ENCODE measurements at regions not wholly inside any gene's neighbourhood (a gene's known extent, or its start where the extent isn't known, plus 50 kb on each side); places are given as distances from the start of the nearest gene placed in this dataset.

DNA sequence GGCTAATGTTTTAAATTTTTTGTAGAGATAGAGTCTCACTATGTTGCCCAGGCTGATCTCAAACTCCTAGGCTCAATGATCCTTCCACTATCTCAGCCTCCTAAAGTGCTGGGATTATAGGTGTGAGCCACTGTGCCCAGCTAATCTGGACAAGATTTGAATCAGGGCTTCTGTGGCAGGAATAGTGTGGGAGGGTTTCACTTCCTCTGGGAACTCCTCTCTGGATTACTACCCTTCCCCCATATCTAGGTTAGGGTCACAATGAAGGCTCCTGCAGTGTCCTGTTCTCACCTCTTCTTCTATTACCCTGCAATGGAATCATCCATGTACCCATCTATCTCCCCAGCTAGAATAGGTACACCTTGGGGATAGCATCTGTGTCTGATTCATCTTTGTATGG lies 133.6 kb upstream of the RAB4A start:
- Mint-ChIP-seq H3K27me3 (ENCODE audit: low read depth in 3 of 3) (peaks cover 0 to 7% (median 3%) of the 10 kb centered on the region in 3 donors), H3K36me3 (peaks cover 9% of the 10 kb centered on the region in 2 donors), H3K27ac (peak overlapping the region in 6 of 7 donors; percentile 41 to 82 (median 62)), H3K4me1 (peaks cover 47% of the 10 kb centered on the region), H3K9me3 (peaks cover 14 to 29% (median 28%) of the 10 kb centered on the region in 7 donors), H3K4me3 (peak overlapping the region in 1 of 2 donors; percentile 51)
- no peak for TF ChIP-seq CTCF (IDR thresholded peaks at IDR 0.05)
- H3K4me1 ChIP-seq (ENCODE audit: control insufficient read depth in 1 of 2, insufficient read depth in 2 of 2, low read length in 2 of 2): peaks cover 49 to 61% of the 10 kb centered on the region in 2 donors
- peak overlapping the region; percentile 7 for H3K4me2 ChIP-seq (replicated peaks; ENCODE audit: extremely low read depth, low read length, poor library complexity, severe bottlenecking)
- no peaks in the 10 kb centered on the region for H3K79me2 ChIP-seq (ENCODE audit: insufficient read depth, low read length)
- DNase-seq: peak in 2 of 3 donors; percentile 28 to 58
- peak overlapping the region; percentile 22 for H2AFZ ChIP-seq (ENCODE audit: insufficient read depth, low read depth, low read length, poor library complexity, severe bottlenecking)
- no peaks in the 10 kb centered on the region for H3K27me3 ChIP-seq (ENCODE audit: control insufficient read depth in 2 of 2, insufficient read depth in 2 of 2, low read length in 2 of 2)
- intact Hi-C loops (cut with micrococcal nuclease): no loop called here
- H3K9me3 ChIP-seq (replicated peaks in 1 of 2; ENCODE audit: control insufficient read depth in 1 of 2, insufficient read depth in 1 of 2, low read length in 2 of 2): peaks cover 9 to 18% of the 10 kb centered on the region in 2 donors
- no peaks in the 10 kb centered on the region for H4K20me1 ChIP-seq (ENCODE audit: insufficient read depth, low read length)
- H3K36me3 ChIP-seq (replicated peaks in 1 of 2; ENCODE audit: control insufficient read depth in 1 of 2, insufficient read depth in 2 of 2, low read length in 2 of 2): no peaks in the 10 kb centered on the region
- H3K27ac ChIP-seq (ENCODE audit: low read depth in 1 of 2, low read length in 2 of 2): peak overlapping the region in 1 of 2 donors; percentile 16
- no peak overlapping the region for H3K4me3 ChIP-seq (replicated peaks in 1 of 3; ENCODE audit: low read depth in 2 of 3, low read length in 3 of 3)
- H3K9ac ChIP-seq (ENCODE audit: insufficient read depth, low read length, poor library complexity, severe bottlenecking): no peak overlapping the region

DNA sequence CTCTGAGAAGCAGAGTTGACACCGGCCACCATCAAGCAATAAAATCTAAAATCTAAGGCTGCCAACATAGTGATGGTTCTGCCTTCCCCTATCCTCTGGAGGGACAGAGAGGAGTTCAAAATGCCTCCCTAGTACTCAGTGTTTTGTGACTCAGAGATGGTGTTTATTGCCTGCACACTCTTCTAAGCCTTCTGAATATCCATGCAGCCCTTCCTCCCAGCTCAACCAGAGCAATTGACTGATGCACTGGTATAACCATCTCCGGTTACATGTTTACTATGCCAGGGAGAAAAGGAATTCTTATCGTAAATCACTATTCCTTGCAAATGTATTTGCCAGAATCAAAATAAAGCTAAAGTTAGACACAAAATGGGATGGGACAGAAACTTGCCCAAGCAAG lies 132.9 kb upstream of the RAB4A start:
- no peak overlapping the region for H3K4me3 Mint-ChIP-seq
- Histone ChIP-seq H3K4me3 (replicated peaks in 1 of 3; ENCODE audit: low read depth in 2 of 3, low read length in 3 of 3) (no peak overlapping the region), H3K27me3 (ENCODE audit: control insufficient read depth in 2 of 2, insufficient read depth in 2 of 2, low read length in 2 of 2) (no peaks in the 10 kb centered on the region), H3K79me2 (ENCODE audit: insufficient read depth, low read length) (no peaks in the 10 kb centered on the region), H4K20me1 (ENCODE audit: insufficient read depth, low read length) (no peaks in the 10 kb centered on the region), H3K36me3 (replicated peaks in 1 of 2; ENCODE audit: control insufficient read depth in 1 of 2, insufficient read depth in 2 of 2, low read length in 2 of 2) (no peaks in the 10 kb centered on the region), H3K4me1 (ENCODE audit: control insufficient read depth in 1 of 2, insufficient read depth in 2 of 2, low read length in 2 of 2) (peaks cover 42 to 58% of the 10 kb centered on the region in 2 donors), H3K9me3 (replicated peaks in 1 of 2; ENCODE audit: control insufficient read depth in 1 of 2, insufficient read depth in 1 of 2, low read length in 2 of 2) (peaks cover 9 to 18% of the 10 kb centered on the region in 2 donors), H2AFZ (ENCODE audit: insufficient read depth, low read depth, low read length, poor library complexity, severe bottlenecking) (no peak overlapping the region), H3K27ac (ENCODE audit: low read depth in 1 of 2, low read length in 2 of 2) (no peak overlapping the region), H3K9ac (ENCODE audit: insufficient read depth, low read length, poor library complexity, severe bottlenecking) (no peak overlapping the region), H3K4me2 (replicated peaks; ENCODE audit: extremely low read depth, low read length, poor library complexity, severe bottlenecking) (no peak overlapping the region)
- H3K27me3 Mint-ChIP-seq (ENCODE audit: low read depth in 3 of 3): peaks cover 0 to 7% (median 3%) of the 10 kb centered on the region in 3 donors
- H3K36me3 Mint-ChIP-seq: peaks cover 9% of the 10 kb centered on the region in 2 donors
- TF ChIP-seq CTCF (IDR thresholded peaks at IDR 0.05): no peak
- peaks cover 14 to 29% (median 27%) of the 10 kb centered on the region in 7 donors for H3K9me3 Mint-ChIP-seq
- peaks cover 44% of the 10 kb centered on the region for H3K4me1 Mint-ChIP-seq
- no peak overlapping the region for H3K27ac Mint-ChIP-seq
- 100% methylated on average over 1 of the region's 3 CpGs for WGBS (ENCODE audit: insufficient coverage)
- intact Hi-C loops (cut with micrococcal nuclease): no loop called here
- DNase-seq: no peak

Measured in CD14-positive monocyte (primary cell).